ENCODE measurements at regions not wholly inside any gene's neighbourhood (a gene's known extent, or its start where the extent isn't known, plus 50 kb on each side); places are given as distances from the start of the nearest gene placed in this dataset.

DNA sequence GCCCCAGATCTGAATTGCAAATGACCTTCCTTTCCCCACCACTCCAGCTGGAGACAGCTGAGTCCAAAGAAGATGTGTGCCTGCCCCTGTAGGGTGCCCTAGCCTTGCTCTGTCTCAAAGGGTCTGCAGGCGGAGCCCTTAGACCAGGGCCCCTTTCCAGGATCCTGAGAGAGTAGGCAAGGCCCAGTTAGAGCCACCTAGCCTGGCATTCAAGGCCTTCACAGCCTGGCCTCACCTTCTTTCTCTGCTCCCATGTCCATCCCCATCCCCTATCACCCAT lies 66.6 kb upstream of the LHX1 start:
- no peak for FAIRE-seq
- TF ChIP-seq, protein P1, sequence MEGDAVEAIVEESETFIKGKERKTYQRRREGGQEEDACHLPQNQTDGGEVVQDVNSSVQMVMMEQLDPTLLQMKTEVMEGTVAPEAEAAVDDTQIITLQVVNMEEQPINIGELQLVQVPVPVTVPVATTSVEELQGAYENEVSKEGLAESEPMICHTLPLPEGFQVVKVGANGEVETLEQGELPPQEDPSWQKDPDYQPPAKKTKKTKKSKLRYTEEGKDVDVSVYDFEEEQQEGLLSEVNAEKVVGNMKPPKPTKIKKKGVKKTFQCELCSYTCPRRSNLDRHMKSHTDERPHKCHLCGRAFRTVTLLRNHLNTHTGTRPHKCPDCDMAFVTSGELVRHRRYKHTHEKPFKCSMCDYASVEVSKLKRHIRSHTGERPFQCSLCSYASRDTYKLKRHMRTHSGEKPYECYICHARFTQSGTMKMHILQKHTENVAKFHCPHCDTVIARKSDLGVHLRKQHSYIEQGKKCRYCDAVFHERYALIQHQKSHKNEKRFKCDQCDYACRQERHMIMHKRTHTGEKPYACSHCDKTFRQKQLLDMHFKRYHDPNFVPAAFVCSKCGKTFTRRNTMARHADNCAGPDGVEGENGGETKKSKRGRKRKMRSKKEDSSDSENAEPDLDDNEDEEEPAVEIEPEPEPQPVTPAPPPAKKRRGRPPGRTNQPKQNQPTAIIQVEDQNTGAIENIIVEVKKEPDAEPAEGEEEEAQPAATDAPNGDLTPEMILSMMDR (IDR thresholded peaks at IDR 0.05; ENCODE audit: insufficient read depth, missing control alignments): peak; percentile 11
- no peak for DNase-seq (ENCODE audit: insufficient read length, low spot score)

DNA sequence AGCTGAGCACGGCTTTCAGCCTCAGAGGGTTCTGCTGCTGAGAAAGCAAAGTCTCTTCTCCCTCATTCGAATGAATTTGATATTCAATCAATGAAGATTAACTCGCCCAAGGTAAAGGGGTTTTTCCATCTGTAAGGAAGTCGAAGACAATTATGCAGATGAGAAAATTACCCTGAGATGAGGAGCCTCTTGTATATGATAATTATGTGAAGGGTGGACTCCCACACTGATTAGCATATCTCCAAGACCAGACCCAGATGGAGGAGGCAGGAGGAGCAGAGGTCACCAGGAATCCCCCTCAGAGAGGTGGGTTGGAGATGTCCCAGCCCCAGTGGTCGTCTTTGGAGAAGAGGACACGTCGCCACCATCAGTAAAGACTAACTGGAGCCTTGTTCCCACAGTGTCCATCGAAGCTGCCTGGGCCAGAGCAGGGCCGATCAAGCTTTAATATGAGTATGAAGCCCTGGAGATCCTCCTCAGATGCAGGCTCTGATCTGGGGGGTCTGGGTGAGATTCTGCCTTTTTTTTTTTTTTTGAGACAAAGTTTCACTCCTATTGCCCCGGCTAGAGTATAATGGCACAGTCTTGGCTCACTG lies 61.5 kb upstream of the LHX1 start:
- TF ChIP-seq, protein P1 (IDR thresholded peaks at IDR 0.05; ENCODE audit: insufficient read depth, missing control alignments): no peak
- DNase-seq (ENCODE audit: insufficient read length, low spot score) (no peak), FAIRE-seq (no peak)

DNA sequence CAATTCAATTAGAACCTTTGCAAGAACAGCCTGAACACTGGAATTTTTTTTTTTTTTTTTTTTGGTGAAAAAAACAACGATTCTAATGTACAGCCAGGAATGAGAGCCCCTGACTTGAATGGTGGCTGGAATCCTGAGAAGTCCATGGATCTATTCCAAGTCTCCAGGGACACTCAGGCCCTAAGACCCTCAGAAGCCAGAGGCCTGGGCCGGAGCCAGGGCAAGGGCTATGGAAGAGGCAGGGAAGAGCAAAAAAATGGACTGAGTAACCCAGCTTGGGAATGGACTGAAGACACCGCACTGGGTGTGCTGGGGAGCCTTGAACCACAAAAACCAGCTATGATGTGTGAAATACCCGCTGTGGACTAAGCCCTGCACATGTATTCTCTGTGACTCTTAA lies 60.3 kb upstream of the LHX1 start:
- TF ChIP-seq, protein P1 (IDR thresholded peaks at IDR 0.05; ENCODE audit: insufficient read depth, missing control alignments): no peak
- no peak for FAIRE-seq
- DNase-seq (ENCODE audit: insufficient read length, low spot score): no peak

DNA sequence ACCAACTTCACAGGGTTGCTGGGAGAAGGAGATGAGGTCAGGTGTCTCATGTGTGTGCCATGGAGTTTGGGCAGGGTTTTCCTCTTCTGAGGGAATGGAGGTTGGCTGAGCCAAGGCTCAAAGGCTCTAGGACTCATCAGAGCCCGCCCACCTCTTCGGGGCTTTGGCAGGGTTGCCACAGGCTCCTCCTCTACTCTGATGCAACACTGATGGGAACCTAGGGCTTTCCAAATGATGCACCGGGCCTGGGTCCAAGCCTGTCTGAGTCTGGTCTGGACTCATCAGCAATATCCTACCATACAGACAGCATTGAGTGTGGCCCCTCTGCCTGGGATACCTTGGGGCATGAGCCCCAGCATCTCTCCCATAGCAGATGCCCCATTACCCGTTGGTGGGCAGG lies 59.5 kb upstream of the LHX1 start:
- no peak for DNase-seq (ENCODE audit: insufficient read length, low spot score)

DNA sequence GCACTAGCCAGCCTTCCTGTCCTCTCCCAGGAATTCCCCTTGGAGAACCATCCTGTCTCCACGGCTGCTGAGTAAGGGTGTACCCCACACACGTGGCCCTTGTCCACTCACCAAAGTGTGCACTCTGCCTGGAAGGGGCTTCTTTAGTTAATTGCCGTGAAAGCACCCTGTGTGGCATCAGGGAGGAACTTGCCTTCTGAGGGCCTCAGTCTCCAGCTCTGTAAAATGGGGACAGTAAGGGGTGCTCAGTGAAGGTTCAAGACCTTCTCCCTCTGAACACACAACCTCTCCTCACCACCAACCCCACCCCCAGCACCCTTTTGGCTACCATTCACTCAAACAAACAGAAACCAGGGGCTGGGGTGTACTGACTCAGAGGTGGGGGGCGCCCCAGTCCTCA lies 59.1 kb upstream of the LHX1 start:
- no peak for DNase-seq (ENCODE audit: insufficient read length, low spot score)
- FAIRE-seq: no peak
- TF ChIP-seq, protein P1 (IDR thresholded peaks at IDR 0.05; ENCODE audit: insufficient read depth, missing control alignments): no peak

More for the DNA sequence above, 59.5 kb upstream of the LHX1 start:
- no peak for FAIRE-seq
- TF ChIP-seq, protein P1 (IDR thresholded peaks at IDR 0.05; ENCODE audit: insufficient read depth, missing control alignments): no peak

DNA sequence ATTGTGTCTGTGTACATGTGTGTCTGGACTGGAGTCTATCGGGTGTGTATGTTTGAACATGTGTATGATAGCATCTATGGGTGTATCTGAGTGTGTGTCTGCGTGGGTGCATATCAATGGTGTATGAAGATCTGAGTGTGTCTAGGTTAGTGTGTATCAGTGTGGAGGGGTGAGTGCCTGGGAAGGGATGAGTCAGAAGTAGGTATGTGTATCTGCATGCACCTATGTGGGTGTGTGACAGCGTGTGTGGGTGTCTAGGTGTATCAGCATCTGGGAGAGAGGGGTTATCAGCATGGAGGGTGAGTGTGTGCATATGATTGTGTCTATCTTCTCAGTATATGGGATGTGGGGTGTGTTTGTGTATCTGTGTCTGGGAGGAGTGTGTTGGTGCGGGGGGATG lies 58.2 kb upstream of the LHX1 start:
- FAIRE-seq (no peak), DNase-seq (ENCODE audit: insufficient read length, low spot score) (no peak)
- TF ChIP-seq, protein P1 (IDR thresholded peaks at IDR 0.05; ENCODE audit: insufficient read depth, missing control alignments): no peak

DNA sequence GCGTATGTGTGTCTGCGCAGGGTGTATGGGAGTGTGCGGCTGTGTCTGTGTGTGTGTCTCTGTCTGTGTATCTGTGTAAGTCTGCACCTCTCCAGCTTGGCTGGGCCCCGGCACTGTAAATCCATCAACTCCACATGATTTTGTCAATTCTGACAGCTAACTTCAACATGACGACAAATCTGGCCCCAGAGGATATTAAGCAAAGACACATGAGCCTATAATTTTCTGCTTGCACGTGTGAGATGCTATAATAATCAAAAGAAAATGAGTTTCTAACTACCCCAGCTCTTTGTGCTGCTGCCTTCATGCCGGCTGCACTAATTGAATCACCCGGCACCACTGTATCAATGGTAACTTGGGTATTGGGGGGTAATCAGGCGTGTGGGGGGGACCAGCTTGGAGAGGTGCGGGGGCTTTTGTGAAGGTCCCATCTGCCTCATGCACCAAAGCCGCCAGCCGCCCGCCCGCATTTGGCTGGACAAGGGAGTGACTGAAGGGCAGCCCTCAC lies 57.6 kb upstream of the LHX1 start:
- TF ChIP-seq, protein P1 (IDR thresholded peaks at IDR 0.05; ENCODE audit: insufficient read depth, missing control alignments): no peak
- no peak for FAIRE-seq
- DNase-seq (ENCODE audit: insufficient read length, low spot score): no peak
